ENCODE measurements at regions not wholly inside any gene's neighbourhood (a gene's known extent, or its start where the extent isn't known, plus 50 kb on each side); places are given as distances from the start of the nearest gene placed in this dataset.

DNA sequence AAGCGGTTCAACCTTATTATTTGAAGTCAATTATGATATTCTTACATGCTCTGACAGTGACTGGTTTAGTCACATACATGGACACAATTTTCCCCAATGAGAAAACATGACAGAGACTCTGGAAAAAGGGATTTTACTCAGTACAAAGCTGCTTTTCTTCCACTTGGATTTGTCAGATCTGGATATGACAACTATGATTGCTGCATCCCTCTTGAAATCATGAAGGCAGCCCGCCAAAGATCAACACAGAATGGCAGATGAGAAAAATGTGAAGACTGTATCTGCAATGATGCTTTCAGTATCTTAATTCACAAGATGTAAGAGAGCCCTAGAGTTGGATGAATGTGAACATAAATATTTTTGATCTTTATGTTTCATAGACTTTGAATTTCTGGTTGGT is 439.6 kb downstream of the CDH8 start:
- DNase-seq = no peak

DNA sequence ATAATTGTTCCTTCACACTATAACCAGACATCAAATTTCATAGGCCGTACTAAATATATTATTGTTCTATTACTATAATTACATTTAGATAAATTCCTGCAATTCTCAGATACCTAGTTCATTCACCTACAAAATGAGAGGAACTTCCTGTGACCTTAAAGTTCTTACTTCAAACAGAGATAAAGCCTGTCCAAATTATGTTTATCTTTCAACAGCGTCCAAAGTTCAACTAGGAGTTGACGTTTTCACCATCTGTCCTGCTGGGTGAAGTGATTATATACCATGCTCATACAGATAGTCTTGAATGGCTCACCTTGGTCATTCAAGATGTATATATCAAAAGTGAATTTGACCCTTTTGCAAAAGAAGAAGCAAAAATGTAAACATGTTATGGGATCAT is 440.6 kb downstream of the CDH8 start:
- DNase-seq = no peak

DNA sequence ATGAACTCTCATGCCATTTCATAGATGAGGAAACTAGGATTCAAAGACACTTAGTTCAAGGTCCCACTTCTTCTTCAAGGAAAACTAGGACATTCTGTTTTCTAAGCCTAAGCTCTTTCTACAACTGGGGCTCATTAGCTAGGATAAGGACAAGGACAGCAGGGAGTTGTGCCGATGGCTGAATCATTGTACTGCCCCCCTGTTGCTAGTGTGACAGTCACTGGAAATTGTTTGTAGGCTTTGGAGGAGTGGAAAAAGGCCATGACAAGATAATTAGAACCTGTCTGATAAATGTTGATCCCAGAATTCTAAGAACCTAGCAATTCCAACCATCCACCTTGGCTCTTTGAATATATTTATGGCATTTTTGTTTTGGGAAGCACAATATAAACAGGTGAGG is 445.7 kb downstream of the CDH8 start:
- no peak for DNase-seq

DNA sequence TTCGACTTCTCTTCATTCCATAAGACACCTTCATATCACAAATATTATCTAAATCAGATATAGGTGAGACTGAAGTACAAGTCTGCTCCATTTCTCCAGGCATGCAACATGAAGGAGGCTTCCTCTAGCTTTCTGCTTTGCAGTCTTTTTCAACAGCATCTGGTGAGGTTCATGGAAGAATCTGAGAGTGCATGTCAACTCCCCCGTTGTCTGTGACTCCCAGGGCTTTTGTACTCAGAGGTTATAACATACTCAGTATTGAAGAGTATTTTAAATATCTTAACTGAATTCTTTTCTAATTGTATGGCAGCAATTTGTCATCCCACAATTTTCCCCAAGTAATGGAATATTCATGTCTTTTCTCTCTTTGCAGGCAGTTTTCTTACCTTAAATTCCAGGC is 448.7 kb downstream of the CDH8 start:
- no peak for DNase-seq

DNA sequence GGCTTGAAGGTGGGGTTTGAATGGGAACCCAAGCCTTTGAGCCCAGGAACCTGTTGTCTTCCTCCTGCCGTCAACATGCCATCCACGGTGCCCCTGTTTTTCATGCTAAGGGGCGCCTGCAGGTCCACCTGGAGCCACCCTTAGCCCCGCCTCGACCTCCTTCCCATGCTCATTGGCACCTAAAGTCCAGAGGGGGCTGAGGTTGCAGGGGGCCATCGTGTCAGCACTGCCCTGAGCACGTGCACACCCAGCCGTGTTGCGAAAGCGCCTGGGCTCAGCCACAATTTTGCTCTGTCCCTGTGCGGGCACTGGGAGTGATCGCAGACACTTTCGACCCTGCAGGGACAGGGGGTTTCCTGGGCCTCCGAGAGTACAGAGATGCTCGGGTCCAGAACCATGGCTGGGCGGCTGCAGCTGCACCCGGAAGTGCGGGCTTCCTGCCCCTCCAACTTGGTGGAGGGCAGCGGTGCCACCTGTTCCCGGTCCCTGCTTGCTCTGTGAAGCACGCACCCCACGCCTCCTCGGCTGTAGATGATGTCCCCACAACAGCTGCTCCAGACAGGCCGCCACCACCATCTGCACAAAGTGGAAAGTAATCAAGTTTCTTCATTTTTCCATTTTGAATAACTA is 454.7 kb downstream of the CDH8 start:
- no peak for DNase-seq

DNA sequence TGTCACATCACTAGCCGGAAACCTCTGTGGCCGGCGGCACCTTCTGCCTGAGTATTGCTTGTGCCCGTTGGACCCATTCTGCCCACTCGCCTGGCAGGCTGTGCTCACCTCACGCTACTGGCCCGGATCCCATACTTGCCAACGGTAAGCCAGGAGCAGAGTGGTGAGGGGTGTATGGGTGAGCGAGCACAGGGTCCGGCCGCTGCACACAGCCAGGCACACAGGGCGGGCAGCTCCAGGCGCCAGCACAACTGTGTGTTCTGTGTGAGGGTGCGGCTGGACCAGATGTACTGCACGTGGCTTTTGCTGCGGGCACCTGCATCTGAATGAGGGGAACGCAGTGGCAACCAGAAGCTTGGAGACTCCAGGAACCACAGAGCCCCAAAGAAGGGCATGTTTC is 455.7 kb downstream of the CDH8 start:
- DNase-seq = no peak

DNA sequence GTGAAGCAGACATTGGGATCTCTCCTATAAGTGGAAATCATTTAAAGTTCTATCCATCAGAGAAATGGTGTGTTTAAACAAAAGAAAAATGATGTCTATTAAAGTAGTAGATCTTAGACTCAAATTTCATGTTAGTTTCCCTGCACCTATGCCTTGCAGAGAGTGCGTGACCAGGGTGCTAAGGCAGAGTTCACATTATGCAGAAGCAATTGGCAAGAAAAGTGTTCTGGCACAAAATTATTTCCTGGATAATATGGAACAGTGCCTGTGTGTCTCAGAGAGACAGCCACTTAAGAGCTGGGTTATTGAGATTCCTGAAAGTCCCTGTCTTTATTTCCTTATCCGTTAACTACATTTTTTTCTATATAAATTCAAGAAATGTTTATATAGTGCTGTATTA is 457.0 kb downstream of the CDH8 start:
- DNase-seq = no peak

DNA sequence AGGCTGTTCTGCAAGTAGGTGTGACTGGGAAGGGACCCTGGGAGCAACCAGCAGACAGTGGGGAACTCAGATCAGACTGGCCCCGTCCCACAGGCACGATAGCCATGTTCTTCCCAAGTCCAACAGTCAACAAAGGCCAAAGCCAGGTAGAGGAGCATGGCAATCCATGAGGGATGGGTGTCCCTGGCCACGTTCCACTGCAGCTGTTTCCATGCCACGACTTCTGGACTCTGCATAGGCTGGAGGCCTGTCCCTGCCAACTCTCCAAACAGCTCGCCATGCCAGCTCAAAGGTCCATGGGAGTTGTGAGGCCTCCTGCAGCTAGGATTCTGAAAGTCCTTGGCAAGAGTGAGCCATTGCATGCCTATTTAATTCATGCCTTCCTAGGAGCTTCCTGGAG is 459.8 kb downstream of the CDH8 start:
- no peak for DNase-seq

DNA sequence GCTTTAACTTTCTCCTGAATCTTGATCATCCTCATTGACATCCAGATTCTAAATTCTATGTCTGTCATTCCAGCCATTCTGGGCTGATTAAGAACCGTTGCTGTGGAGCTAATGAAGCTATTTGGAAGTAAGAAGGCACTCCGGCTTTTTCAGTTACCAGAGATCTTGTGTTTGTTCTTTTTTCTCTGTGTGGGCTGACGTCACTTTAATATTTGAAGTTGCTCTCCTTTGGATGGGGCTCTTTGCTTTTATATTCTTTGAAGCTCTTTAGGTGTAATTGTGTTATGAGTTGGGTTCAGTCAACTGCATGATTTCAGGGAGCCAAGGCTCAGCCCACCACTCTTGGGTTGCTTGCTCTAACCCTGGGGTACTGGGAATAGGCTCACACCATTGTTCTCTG is 460.6 kb downstream of the CDH8 start:
- DNase-seq = no peak

DNA sequence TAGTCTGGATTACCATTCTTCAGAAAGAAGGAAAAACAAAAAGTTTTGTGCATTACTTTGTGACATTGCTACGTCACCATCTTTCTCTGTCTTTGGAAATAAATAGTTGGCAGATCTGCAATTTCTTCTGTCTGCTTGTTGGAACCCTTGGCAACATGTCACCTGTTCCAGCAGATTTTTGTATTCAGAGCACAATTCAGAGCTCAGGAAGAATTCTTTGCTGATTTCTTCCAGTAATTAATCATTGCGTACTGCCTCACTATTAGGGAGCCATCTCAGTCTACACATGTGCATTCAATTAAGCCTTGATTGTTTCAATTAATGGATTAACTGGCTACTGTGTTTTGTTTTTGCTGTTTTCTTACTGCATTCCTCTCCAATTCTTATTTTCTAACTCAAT is 467.2 kb downstream of the CDH8 start:
- no peak for DNase-seq

DNA sequence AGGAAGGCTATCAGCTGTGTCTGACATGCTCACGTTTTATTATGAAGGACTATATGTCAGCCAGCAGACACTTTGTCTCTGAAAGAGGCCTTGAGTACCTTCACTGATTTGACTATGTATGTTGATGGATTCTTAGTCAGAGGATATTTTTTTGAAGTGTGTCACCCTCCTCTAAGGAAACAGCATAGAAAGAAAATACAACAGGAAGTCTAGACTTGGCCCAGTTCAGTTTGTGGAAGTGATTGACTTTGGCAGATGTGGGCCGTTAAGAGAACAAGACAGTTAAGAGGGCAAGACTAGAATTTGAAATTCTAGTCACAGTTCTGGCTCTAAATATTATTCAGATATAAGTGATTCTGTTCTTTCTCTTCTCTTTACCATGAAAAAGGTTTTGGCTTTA is 471.5 kb downstream of the CDH8 start:
- DNase-seq = no peak

DNA sequence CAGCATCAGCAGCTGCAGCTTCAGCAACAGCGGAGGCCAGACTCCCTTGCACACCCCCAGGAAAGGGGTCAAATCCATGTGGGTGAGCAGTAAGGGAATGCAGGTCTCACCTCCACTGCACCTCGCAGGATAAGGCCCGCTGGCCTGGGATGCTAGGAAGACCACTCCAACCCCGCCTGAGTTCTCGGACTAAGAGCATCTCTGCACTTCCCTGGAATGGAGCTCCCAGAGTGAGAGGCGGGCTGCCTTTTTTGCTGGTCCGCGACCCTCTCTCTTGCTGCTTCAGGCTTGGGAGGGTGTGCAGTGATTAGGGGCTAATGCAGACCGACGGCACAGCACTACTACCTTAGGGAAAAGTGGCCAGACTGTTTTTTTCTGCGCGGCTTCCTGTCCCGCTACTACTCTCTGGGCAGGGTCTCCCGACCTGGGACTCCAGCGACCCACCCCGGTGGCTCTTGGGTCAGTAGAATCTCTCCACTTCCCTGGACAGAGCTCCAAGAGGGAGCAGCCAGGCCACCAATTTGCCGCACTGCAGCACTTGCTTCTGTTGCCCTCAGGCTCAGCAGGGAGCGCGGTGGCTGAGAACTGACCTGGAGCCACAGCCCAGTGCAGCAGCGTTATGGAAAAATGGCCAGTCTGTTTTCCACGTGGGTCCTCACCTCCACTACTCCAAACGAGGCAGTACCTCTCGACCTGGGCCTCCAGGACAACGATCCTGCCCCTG is 480.4 kb downstream of the CDH8 start:
- no peak for DNase-seq

DNA sequence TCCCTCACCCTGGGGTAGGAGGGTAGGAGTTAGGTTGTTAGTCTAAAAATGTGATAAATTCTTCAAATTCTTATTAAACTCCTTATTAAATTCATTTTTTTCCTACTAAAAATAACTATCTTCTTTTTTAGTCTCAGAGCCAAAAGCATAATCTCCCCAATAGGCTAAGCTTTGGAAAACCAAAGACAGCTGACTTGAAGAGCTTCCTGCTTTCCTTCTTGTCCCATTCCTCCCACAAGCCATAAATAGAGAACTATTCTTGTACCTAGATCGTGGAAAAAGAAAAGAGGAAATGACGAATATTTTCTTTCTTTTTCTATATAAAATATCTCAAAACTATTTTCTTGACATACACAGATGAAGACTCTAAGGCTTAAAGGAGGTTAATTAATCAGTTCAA is 486.9 kb downstream of the CDH8 start:
- DNase-seq = no peak

DNA sequence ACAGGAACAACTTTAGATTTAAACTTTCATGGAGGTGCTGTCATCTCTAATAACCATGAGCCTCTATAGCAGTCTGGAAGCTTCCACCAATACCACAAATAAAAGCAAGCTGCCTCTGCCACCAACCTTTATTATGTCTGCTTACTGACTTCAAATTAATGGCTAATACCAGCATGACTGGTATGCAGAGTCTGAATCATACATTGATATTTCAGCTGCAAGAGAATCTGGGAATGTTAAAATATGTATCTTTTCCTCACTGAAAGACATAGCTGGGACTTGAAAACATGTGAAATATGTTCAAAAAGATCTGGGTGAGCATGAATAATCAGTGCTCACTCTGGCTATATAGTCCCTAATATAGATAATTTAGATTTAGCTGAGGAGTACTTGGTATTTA is 488.6 kb downstream of the CDH8 start:
- no peak for DNase-seq

DNA sequence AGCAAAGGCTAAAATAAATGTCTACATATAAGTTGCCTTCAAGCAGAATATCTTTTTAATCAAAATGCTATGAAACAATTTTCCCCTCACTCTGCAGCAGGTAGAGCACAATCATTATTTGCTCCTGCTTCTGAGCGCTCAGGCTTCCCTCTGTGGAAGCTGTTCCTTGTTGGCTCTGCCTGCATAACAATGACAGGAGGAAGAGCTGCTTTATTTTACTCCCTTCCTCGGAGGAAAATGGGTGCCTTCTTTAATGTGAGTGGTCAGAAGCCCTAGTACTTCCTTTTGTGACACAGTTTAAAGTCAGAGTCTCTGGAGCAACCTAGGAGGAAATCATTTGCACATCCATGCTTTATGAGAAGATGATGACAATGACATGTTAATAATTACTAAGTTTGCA is 492.1 kb downstream of the CDH8 start:
- no peak for DNase-seq

DNA sequence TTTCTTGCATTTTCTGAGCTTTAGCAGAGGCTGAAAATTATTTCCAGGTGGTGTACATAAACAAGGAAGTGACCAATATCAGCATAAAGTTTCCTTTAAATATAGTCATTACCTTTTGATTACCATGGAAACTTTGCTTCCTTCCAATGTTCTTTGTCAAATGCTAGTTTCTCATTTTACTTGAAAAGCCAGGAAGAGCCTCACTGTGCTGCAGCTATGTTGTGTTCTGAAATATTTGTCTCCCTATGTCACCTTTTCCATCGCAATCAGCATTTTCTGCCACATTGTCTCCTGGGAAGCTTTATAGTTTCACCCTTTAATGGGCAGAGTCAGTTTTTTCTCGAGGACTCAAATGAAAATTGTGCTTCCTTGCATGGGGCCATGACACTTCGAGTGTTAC is 496.0 kb downstream of the CDH8 start:
- no peak for DNase-seq

DNA sequence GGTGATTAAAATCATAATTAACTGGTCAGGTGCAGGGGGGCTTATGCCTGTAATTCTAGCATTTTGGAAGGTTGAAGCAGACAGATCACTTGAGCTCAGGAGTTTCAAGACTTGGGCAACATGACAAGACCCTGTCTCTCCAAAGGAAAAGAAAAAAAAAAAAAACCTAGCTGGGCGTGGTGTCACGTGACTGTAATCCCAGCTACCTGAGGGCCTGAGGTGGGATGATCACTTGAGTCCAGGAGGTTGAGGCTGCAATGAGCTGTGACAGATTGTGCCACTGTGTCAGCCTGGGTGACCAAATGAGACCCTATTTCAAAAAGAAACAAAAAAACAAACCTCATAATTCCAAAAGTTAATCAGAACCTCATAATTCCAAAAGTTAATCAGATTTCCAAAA is 505.5 kb downstream of the CDH8 start:
- no peak for DNase-seq

DNA sequence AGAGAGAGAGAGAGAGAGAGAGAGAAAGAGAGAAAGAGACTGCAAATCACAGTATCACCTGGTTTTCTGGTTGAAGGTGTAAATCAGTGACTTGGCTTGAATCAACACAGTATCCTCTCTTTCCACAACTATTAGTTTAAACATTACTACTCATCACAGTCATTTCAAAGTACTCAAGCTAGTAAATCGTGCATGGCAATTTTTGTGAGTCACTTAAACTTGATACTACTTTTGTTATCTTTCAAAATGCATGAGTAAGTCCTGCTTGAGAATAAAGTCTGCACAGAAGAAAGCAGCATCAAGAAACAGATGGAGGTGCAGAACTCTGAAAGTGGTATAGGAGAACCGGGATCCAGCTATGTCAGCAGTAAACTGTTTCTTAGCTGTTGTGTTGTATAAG is 535.4 kb downstream of the CDH8 start:
- DNase-seq = no peak

DNA sequence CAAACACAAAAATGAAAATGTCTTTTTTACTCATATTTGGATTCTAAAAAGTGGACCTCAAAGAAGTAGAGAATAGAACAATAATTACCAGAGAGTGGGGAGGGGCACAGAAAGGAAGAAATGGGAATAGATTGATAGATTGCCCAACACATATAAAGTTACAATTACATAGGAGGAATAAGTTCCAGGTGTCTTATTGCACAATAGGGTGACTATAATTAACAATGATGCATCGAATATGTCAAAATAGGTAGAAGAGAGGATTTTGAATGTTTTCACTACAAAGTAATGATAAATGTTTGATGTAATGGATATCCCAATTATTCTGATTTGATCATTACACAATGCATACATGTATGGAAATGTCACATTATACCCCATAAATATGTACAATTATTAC is 556.0 kb downstream of the CDH8 start:
- DNase-seq = no peak

DNA sequence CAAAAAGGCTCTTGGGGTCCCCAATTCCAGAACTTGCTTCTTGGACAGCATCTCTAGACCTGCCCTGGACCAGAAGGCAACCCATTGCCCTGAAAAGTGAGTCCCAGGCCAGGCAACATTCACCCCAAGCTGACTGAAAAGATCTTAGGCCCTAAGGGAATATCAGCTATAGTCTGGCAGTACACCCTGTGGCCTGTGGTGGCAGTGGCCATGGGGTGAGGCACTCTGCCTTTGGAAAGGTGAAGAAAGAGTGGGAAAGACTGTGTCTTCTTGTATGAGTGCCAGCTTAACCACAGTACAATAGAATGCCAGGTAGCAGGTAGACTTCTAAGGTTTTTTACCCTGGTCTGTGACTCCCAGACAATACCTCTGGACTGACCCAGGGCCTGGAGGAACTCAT is 564.5 kb downstream of the CDH8 start:
- no peak for DNase-seq

DNA sequence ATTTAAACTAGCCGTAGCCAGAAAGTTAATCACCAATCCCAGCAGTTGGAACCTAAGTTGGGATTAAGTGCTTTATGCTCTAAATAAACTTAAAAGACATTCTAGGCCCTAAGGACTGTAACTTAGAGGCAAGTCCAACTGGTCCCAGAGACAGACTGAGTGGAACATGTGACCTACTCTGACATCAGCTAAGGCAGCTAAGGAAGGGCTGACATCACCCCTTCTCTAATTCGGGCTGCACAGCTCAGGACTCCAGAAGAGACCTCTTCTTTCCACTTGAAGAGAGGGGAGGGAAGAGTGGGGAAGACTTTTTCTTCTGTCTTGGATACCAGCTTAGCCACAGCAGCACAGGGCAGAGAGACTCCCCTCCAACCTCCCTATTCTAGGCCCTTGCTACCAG is 565.2 kb downstream of the CDH8 start:
- no peak for DNase-seq

DNA sequence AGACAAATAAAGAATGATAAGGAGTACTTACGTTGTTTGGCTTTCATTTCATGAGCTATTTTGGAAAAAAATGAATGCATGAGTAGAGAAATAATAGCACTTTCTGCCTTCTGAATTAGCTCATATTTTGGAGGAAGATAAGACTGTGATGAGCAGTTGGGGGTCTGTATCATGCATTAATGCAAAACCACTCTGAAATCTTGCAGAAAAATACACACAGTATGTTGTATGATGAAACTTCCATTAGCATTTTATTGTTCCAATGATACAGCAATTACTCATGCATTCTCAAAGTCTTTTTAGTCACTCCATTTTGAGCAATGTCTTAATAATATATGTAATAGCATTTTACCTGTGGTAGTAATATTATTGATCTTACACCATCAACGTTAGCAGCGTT is 571.0 kb downstream of the CDH8 start:
- no peak for DNase-seq

DNA sequence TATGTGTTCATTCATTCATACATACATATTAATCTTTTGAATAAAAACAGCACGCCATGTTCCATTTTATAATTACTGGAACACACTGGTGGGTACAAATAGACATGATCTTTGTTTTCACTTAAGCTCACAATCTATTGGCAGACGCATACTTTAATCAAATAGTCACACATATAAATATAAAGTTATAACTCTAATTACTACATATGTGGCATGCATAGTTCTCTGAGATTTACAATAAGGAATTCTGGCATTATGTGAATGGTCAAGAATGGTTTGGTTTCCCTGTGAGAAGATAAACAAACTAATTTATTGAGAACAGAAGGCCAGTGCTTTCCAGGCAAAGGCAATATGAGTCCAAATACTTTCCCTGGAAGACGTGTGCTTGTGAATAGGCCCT is 576.2 kb downstream of the CDH8 start:
- DNase-seq = no peak

DNA sequence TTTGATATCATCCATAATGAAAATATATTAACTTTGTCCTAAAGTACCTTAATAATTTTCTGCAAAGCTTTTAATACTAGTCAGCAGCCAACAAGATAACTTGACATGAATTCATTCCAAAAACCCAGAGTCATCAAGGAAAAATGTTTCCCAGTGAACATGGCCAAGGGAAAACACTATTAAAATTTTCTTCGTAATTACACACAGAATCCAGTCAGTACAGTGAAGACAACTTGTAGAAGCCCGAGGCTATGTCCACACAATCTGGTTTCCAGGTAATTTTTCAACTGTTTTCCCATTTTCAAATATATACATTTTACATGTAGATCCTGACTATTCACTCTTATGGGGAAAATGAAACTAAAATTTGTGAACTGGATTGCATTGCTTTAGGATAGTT is 600.9 kb downstream of the CDH8 start:
- DNase-seq = no peak

DNA sequence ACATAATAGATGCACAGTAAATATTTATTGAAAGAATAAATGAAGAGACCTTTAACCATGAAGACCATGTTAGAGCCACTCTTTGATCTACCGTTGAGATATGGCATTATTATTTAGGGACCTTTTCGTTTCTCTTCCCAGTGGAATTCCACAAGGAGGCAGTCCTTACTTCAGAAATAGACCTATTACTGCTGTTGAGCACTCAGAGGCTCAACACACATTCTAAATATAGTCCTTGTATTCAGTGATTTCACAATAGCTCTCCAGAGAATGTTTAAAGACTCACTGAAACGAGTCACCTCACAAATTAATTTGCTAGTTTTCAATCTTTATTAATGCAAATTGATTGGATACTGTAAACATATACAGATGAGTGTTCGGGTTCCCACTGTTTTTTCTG is 603.8 kb downstream of the CDH8 start:
- DNase-seq = no peak
